ENCODE measurements at regions not wholly inside any gene's neighbourhood (a gene's known extent, or its start where the extent isn't known, plus 50 kb on each side); places are given as distances from the start of the nearest gene placed in this dataset.

DNA sequence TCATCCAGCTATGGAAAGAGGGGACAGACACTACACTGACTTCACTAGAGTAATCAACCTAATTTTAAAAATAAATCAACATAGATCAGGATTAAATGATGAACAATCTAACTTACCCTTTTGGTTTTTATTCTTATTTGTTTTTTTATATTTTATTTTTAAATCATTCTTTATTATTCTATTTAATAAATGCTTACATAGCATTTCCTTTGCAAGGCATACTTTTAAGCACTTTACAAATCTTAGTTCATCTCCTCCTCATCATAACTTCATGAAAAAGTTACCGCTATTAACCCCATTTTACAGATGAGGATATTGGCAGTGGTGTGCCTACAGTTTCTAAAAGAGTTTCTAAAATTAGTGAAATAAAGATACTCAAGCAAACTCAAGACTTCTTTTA, 380.6 kb downstream of the TBC1D4 start:
- Histone ChIP-seq H3K9me3 (no peaks in the 10 kb centered on the region), H3K4me1 (no peaks in the 10 kb centered on the region), H3K4me3 (no peak overlapping the region), H3K36me3 (no peaks in the 10 kb centered on the region), H3K27me3 (no peaks in the 10 kb centered on the region), H3K27ac (no peak overlapping the region)
- TF ChIP-seq, protein P1, sequence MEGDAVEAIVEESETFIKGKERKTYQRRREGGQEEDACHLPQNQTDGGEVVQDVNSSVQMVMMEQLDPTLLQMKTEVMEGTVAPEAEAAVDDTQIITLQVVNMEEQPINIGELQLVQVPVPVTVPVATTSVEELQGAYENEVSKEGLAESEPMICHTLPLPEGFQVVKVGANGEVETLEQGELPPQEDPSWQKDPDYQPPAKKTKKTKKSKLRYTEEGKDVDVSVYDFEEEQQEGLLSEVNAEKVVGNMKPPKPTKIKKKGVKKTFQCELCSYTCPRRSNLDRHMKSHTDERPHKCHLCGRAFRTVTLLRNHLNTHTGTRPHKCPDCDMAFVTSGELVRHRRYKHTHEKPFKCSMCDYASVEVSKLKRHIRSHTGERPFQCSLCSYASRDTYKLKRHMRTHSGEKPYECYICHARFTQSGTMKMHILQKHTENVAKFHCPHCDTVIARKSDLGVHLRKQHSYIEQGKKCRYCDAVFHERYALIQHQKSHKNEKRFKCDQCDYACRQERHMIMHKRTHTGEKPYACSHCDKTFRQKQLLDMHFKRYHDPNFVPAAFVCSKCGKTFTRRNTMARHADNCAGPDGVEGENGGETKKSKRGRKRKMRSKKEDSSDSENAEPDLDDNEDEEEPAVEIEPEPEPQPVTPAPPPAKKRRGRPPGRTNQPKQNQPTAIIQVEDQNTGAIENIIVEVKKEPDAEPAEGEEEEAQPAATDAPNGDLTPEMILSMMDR (IDR thresholded peaks at IDR 0.05 in 4 of 5, conservative IDR thresholded peaks at IDR 0.05 in 1 of 5), result no peak
- TF ChIP-seq POLR2A (IDR thresholded peaks at IDR 0.05), result no peak
- in situ Hi-C loops (cut with MboI; ENCODE audit: low sequenced_read_pairs in 4 of 4), result no loop called here
- DNase-seq, result no peak
- no peak for ATAC-seq
- intact Hi-C loops (cut with DNase I; ENCODE audit: low total_unique reads), result no loop called here

DNA sequence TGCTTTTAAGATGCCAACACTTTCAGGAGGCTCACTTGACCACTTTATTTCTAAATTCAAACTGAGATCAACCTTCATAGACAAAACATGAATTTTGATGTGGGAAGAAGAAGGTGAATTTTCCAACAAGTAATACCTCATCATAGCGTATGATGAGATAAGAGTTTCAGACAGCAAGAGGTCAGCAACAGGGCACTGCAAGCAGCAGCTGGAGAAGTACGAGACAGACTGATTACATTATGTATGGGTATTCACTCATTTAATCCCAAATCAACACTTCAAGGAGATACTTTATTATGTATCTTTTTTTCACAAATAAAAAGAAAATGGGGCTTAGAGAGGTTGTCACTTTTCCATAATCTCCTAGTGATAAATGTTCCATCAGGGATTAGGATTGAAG, 389.8 kb downstream of the TBC1D4 start:
- TF ChIP-seq POLR2A (IDR thresholded peaks at IDR 0.05), result no peak
- TF ChIP-seq, protein P1 (IDR thresholded peaks at IDR 0.05 in 4 of 5, conservative IDR thresholded peaks at IDR 0.05 in 1 of 5), result no peak
- H3K4me1 ChIP-seq, result no peaks in the 10 kb centered on the region
- no peak for ATAC-seq
- no peak overlapping the region for H3K4me3 ChIP-seq
- intact Hi-C loops (cut with DNase I; ENCODE audit: low total_unique reads), result no loop called here
- no peak overlapping the region for H3K27ac ChIP-seq
- H3K27me3 ChIP-seq, result no peaks in the 10 kb centered on the region
- H3K36me3 ChIP-seq, result no peaks in the 10 kb centered on the region
- in situ Hi-C loops (cut with MboI; ENCODE audit: low sequenced_read_pairs in 4 of 4), result no loop called here
- H3K9me3 ChIP-seq, result no peaks in the 10 kb centered on the region
- DNase-seq, result no peak

DNA sequence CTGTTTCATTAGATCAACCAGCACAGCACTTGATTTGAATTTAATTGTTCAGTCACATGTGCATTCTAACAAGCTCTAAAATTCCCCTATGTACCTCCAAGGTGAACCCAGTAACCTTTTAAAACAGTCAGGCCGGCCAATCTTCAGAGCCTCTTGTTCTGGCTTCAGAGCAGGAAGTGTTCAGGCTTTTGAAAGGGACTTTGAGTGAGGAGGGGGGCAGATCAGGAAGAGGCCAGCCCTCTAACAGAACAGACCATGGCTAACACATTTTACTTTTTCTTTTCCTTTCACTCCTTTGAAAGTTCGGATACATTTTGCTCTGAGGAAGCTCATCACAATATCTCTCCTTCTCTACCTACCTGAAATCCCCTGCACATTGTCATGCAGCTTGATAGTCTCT, 390.3 kb downstream of the TBC1D4 start:
- H3K27me3 ChIP-seq, result no peaks in the 10 kb centered on the region
- no peak overlapping the region for H3K4me3 ChIP-seq
- ATAC-seq, result no peak
- in situ Hi-C loops (cut with MboI; ENCODE audit: low sequenced_read_pairs in 4 of 4) (no loop called here), intact Hi-C loops (cut with DNase I; ENCODE audit: low total_unique reads) (no loop called here)
- no peaks in the 10 kb centered on the region for H3K4me1 ChIP-seq
- DNase-seq, result no peak
- no peak for TF ChIP-seq POLR2A (IDR thresholded peaks at IDR 0.05)
- TF ChIP-seq, protein P1 (IDR thresholded peaks at IDR 0.05 in 4 of 5, conservative IDR thresholded peaks at IDR 0.05 in 1 of 5), result no peak
- no peaks in the 10 kb centered on the region for H3K36me3 ChIP-seq
- no peaks in the 10 kb centered on the region for H3K9me3 ChIP-seq
- H3K27ac ChIP-seq, result no peak overlapping the region

DNA sequence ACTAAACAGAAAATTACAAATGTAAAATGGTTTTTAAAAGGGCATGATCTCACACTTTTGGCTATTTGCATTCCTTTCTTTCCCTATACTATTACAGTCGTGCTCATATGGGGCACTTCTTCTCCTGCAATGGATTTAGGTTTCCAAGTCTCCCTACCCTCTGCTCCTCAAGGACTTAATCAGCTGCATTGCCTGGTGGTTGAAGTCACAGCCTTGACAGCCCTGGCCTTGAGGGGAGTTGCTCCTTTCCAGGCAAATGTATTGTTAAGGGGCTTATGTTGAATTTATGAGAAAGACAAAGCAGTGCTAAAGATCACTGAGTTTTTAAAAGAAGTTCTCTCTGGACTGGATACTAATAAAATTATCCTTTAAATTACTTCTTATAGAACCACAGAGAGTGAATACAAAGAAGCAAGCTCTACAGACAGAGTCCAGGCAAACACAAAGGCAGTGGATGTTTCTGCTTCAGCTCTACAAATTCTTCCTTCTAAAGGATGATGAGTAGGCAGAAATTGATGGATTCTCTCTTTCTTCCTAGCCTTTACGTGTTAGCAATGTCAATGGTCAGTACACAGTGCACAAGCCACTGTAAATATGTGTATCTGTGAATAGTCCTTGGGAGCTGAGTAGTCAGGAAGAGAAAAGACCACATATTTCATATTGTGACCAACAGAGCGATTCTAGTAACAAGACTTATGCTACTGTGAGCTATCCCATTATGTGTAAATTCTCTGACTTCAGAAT, 390.9 kb downstream of the TBC1D4 start:
- in situ Hi-C loops (cut with MboI; ENCODE audit: low sequenced_read_pairs in 4 of 4), result no loop called here
- no peak for DNase-seq
- no peak for ATAC-seq
- intact Hi-C loops (cut with DNase I; ENCODE audit: low total_unique reads), result no loop called here
- no peaks in the 10 kb centered on the region for H3K9me3 ChIP-seq
- TF ChIP-seq, protein P1 (IDR thresholded peaks at IDR 0.05 in 4 of 5, conservative IDR thresholded peaks at IDR 0.05 in 1 of 5), result no peak
- no peak for TF ChIP-seq POLR2A (IDR thresholded peaks at IDR 0.05)
- no peak overlapping the region for H3K27ac ChIP-seq
- H3K36me3 ChIP-seq, result no peaks in the 10 kb centered on the region
- no peaks in the 10 kb centered on the region for H3K27me3 ChIP-seq
- no peak overlapping the region for H3K4me3 ChIP-seq
- H3K4me1 ChIP-seq, result no peaks in the 10 kb centered on the region

DNA sequence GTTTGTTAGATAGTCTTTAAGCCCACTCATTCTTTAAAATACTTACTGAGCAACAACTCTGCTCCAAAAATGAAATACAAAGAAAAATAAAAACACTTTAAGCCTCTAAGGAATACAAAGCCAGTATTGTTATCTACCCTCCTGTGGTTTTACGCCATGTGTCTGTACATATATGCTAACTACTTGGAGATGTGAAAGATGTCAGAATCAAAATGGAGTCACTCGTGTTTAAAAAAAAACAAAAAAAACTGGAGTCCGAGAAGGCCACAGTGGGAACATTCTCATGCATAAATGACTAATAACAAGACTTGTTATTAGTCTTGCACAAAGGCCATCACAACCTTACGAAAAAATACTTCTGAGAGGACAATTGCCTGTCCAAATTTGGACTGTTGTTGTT, 393.1 kb downstream of the TBC1D4 start:
- no peak for DNase-seq
- no peaks in the 10 kb centered on the region for H3K4me1 ChIP-seq
- no peak overlapping the region for H3K27ac ChIP-seq
- intact Hi-C loops (cut with DNase I; ENCODE audit: low total_unique reads) (no loop called here), in situ Hi-C loops (cut with MboI; ENCODE audit: low sequenced_read_pairs in 4 of 4) (no loop called here)
- ATAC-seq, result no peak
- H3K4me3 ChIP-seq, result no peak overlapping the region
- no peaks in the 10 kb centered on the region for H3K27me3 ChIP-seq
- no peaks in the 10 kb centered on the region for H3K9me3 ChIP-seq
- no peaks in the 10 kb centered on the region for H3K36me3 ChIP-seq
- TF ChIP-seq, protein P1 (IDR thresholded peaks at IDR 0.05 in 4 of 5, conservative IDR thresholded peaks at IDR 0.05 in 1 of 5), result no peak
- no peak for TF ChIP-seq POLR2A (IDR thresholded peaks at IDR 0.05)

Data from gastrocnemius medialis (tissue), 4 donors.